ENCODE measurements at regions not wholly inside any gene's neighbourhood (a gene's known extent, or its start where the extent isn't known, plus 50 kb on each side); places are given as distances from the start of the nearest gene placed in this dataset.
A peak's percentile ranks its signal among the peaks of the same experiment; 100 is the strongest.

DNA sequence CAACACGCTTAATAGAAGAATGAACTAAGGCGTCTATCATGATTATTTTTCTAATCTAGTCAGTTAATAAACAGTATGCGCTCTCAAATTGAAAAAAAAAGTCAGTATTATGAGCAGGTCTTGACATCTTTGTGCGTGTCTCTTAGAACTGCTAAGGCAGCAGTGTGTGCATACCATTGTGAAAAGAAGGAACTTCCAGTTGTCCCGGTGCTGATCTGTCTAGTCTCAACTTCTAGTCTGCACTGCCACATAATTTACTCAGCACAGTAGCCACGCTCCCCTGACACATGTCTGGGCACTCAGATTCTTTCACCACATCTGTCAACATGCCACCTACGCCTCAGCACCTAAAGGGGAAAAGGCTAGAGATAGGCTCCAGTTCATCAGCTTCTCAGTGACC, 61.1 kb upstream of the SPDEF start:
- Histone ChIP-seq H3K4me1 (ENCODE audit: control insufficient read depth, insufficient read depth, low read length) (no peaks in the 10 kb centered on the region), H3K9me3 (ENCODE audit: control insufficient read depth, insufficient read depth, low read depth, low read length) (no peaks in the 10 kb centered on the region), H3K27ac (ENCODE audit: extremely low read depth, low read depth, low read length) (no peak overlapping the region), H3K4me3 (ENCODE audit: low read depth, low read length) (no peak overlapping the region), H3K36me3 (ENCODE audit: control insufficient read depth in 2 of 2, insufficient read depth in 1 of 2, low read length in 2 of 2) (no peaks in the 10 kb centered on the region)
- ChIA-PET CTCF (interaction anchor here (0.6 kb wide), 1 partner anchor 157 kb away, joined by 3 read pairs; no protein-coding TSS in a partner anchor), POLR2A (no interaction called here)
- no peak for TF ChIP-seq ZSCAN23 (tag by site-specific recombination; IDR thresholded peaks at IDR 0.05)
- no peak for TF ChIP-seq ZNF558 (tag by site-specific recombination; IDR thresholded peaks at IDR 0.05)

DNA sequence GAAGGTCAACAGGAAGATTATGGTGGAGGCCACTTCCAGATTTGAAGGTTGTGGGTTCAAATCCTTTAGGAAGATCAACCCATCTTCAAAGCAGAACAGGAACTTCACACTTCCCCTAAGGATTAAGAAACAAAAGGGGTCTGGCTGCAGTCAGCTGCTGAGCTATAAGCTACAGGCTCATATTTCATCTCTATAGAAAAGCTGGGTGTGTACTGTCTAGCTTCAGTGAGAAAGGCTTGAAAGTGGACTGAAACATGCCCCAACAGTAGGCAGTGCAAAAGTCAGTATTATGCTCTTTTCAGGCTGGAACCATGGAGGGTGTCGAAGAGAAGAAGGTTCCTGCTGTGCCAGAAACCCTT, 60.1 kb upstream of the SPDEF start:
- no peaks in the 10 kb centered on the region for H3K36me3 ChIP-seq (ENCODE audit: control insufficient read depth in 2 of 2, insufficient read depth in 1 of 2, low read length in 2 of 2)
- ChIA-PET CTCF (no interaction called here), POLR2A (interaction anchor here (0.6 kb wide), 1 partner anchor 650 kb away, joined by 7 read pairs; no protein-coding TSS in a partner anchor)
- H3K27ac ChIP-seq (ENCODE audit: extremely low read depth, low read depth, low read length), result no peak overlapping the region
- H3K9me3 ChIP-seq (ENCODE audit: control insufficient read depth, insufficient read depth, low read depth, low read length), result no peaks in the 10 kb centered on the region
- TF ChIP-seq, protein P1, sequence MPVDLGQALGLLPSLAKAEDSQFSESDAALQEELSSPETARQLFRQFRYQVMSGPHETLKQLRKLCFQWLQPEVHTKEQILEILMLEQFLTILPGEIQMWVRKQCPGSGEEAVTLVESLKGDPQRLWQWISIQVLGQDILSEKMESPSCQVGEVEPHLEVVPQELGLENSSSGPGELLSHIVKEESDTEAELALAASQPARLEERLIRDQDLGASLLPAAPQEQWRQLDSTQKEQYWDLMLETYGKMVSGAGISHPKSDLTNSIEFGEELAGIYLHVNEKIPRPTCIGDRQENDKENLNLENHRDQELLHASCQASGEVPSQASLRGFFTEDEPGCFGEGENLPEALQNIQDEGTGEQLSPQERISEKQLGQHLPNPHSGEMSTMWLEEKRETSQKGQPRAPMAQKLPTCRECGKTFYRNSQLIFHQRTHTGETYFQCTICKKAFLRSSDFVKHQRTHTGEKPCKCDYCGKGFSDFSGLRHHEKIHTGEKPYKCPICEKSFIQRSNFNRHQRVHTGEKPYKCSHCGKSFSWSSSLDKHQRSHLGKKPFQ (tag by site-specific recombination; IDR thresholded peaks at IDR 0.05), result peak; percentile 53; the same call in 1 of the 2 replicates
- no peak for TF ChIP-seq ZNF610 (tag by site-specific recombination; IDR thresholded peaks at IDR 0.05; ENCODE audit: borderline replicate concordance)
- no peak overlapping the region for H3K4me3 ChIP-seq (ENCODE audit: low read depth, low read length)
- no peaks in the 10 kb centered on the region for H3K4me1 ChIP-seq (ENCODE audit: control insufficient read depth, insufficient read depth, low read length)

DNA sequence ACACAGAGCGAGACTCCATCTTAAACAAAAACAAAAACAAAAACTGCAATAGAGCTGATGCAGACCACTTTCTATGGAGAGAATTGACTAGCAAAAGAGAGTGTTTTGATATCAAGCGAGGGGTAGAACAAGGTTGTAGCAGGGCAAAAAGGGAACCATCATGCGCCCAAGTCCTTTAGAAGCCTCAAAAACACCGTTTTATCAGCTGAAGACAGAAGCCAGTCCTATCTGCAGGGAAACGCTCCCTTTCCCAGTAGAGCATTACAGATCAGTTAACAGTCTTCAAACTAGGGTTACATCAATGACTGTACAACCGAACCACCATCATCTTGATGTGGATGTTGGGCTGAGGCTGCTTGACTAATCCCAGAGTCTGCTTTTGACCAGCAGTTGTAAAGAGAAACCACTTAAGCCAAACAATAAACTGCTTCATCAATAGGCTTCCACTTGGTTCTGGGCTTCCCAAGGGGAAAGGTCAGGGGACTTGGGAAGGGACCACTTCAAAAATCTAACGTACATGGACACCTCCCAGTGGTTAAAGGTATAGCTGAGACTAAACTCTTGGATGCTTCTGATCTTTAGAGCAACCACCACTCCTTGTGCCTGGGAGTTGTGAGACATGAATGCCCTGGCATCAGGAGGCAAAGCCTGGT, 59.6 kb upstream of the SPDEF start:
- Histone ChIP-seq H3K9me3 (ENCODE audit: control insufficient read depth, insufficient read depth, low read depth, low read length) (no peaks in the 10 kb centered on the region), H3K4me1 (ENCODE audit: control insufficient read depth, insufficient read depth, low read length) (peaks cover under 1% of the 10 kb centered on the region; the same call in 1 of the 2 replicates), H3K36me3 (ENCODE audit: control insufficient read depth in 2 of 2, insufficient read depth in 1 of 2, low read length in 2 of 2) (no peaks in the 10 kb centered on the region), H3K27ac (ENCODE audit: extremely low read depth, low read depth, low read length) (no peak overlapping the region), H3K4me3 (ENCODE audit: low read depth, low read length) (no peak overlapping the region)
- POLR2A ChIA-PET, result interaction anchor here (0.6 kb wide), 1 partner anchor 651 kb away, joined by 7 read pairs; no protein-coding TSS in a partner anchor
- TF ChIP-seq, protein P2, sequence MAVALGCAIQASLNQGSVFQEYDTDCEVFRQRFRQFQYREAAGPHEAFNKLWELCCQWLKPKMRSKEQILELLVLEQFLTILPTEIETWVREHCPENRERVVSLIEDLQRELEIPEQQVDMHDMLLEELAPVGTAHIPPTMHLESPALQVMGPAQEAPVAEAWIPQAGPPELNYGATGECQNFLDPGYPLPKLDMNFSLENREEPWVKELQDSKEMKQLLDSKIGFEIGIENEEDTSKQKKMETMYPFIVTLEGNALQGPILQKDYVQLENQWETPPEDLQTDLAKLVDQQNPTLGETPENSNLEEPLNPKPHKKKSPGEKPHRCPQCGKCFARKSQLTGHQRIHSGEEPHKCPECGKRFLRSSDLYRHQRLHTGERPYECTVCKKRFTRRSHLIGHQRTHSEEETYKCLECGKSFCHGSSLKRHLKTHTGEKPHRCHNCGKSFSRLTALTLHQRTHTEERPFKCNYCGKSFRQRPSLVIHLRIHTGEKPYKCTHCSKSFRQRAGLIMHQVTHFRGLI (tag by site-specific recombination; IDR thresholded peaks at IDR 0.05), result peak; percentile 69; the same call in 1 of the 2 replicates
- TF ChIP-seq ZNF350 (tag by site-specific recombination; IDR thresholded peaks at IDR 0.05), result no peak
- TF ChIP-seq, protein P3, sequence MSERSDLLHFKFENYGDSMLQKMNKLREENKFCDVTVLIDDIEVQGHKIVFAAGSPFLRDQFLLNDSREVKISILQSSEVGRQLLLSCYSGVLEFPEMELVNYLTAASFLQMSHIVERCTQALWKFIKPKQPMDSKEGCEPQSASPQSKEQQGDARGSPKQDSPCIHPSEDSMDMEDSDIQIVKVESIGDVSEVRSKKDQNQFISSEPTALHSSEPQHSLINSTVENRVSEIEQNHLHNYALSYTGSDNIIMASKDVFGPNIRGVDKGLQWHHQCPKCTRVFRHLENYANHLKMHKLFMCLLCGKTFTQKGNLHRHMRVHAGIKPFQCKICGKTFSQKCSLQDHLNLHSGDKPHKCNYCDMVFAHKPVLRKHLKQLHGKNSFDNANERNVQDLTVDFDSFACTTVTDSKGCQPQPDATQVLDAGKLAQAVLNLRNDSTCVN (tag by site-specific recombination; optimal IDR thresholded peaks at IDR 0.05), result no peak
- CTCF ChIA-PET, result interaction anchor here (0.6 kb wide), 2 partner anchors 458 to 1736 kb away, joined by 3 read pairs; no protein-coding TSS in a partner anchor

DNA sequence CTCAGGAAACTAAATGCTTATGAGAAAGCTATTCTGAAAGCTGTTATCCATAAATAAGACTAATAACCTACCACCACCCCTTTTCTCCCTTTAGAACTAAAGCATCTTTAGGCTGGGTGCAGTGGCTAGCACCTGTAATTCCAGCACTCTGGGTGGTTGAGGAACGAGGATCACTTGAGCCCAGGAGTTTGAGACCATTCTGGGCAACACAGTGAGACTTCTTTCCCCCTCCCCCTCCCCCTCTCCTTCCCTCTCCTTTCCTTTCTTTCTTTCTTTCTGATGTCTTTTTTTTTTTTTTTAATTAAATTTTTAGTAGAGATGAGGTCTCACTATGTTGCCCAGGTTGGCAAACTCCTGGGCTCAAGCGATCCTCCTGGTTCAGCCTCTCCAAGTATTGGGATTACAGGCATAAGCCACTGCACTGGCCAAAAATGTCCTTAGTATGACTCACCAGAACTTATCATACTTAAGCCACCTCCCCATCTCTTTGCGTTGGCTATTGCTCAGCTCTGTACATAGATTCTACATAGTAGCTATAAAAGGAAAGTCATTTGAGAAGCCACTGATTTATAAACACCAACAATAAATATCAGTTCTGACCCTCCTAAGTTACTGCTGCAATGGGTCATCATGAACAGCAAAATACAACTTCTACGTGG, 54.8 kb upstream of the SPDEF start:
- ChIA-PET CTCF (interaction anchor here (0.6 to 6.2 kb wide), 21 partner anchors 8 to 529 kb away, joined by 3 to 138 read pairs (median 4); partner anchors contain the start of genes HMGA1 and SMIM29), POLR2A (no interaction called here)
- Histone ChIP-seq H3K4me3 (ENCODE audit: low read depth, low read length) (no peak overlapping the region), H3K9me3 (ENCODE audit: control insufficient read depth, insufficient read depth, low read depth, low read length) (no peaks in the 10 kb centered on the region), H3K27ac (ENCODE audit: extremely low read depth, low read depth, low read length) (no peak overlapping the region), H3K36me3 (ENCODE audit: control insufficient read depth in 2 of 2, insufficient read depth in 1 of 2, low read length in 2 of 2) (peaks cover 0 to 14% of the 10 kb centered on the region in 2 experiments; a peak in 1 of 3 replicates), H3K4me1 (ENCODE audit: control insufficient read depth, insufficient read depth, low read length) (peaks cover 7% of the 10 kb centered on the region)
- TF ChIP-seq ZBTB17 (tag by site-specific recombination; IDR thresholded peaks at IDR 0.05), result peak; percentile 25; the same call in 1 of the 2 replicates
- TF ChIP-seq ZNF133 (tag by site-specific recombination; IDR thresholded peaks at IDR 0.05), result no peak
- peak; percentile 44; the same call in 1 of the 2 replicates for TF ChIP-seq ZNF341 (tag by site-specific recombination; IDR thresholded peaks at IDR 0.05; ENCODE audit: low read depth)
- TF ChIP-seq ZNF610 (tag by site-specific recombination; IDR thresholded peaks at IDR 0.05; ENCODE audit: borderline replicate concordance), result no peak
- TF ChIP-seq ZNF426 (tag by site-specific recombination; IDR thresholded peaks at IDR 0.05), result no peak
- TF ChIP-seq ZNF521 (tag by site-specific recombination; IDR thresholded peaks at IDR 0.05), result no peak
- TF ChIP-seq ZEB2 (tag by site-specific recombination; IDR thresholded peaks at IDR 0.05), result peak; percentile 64
- no peak for TF ChIP-seq MEIS1 (CRISPR knock-in tag; IDR thresholded peaks at IDR 0.05; ENCODE audit: borderline replicate concordance)
- no peak for TF ChIP-seq ZNF664 (tag by site-specific recombination; IDR thresholded peaks at IDR 0.05)
- TF ChIP-seq, protein P4, sequence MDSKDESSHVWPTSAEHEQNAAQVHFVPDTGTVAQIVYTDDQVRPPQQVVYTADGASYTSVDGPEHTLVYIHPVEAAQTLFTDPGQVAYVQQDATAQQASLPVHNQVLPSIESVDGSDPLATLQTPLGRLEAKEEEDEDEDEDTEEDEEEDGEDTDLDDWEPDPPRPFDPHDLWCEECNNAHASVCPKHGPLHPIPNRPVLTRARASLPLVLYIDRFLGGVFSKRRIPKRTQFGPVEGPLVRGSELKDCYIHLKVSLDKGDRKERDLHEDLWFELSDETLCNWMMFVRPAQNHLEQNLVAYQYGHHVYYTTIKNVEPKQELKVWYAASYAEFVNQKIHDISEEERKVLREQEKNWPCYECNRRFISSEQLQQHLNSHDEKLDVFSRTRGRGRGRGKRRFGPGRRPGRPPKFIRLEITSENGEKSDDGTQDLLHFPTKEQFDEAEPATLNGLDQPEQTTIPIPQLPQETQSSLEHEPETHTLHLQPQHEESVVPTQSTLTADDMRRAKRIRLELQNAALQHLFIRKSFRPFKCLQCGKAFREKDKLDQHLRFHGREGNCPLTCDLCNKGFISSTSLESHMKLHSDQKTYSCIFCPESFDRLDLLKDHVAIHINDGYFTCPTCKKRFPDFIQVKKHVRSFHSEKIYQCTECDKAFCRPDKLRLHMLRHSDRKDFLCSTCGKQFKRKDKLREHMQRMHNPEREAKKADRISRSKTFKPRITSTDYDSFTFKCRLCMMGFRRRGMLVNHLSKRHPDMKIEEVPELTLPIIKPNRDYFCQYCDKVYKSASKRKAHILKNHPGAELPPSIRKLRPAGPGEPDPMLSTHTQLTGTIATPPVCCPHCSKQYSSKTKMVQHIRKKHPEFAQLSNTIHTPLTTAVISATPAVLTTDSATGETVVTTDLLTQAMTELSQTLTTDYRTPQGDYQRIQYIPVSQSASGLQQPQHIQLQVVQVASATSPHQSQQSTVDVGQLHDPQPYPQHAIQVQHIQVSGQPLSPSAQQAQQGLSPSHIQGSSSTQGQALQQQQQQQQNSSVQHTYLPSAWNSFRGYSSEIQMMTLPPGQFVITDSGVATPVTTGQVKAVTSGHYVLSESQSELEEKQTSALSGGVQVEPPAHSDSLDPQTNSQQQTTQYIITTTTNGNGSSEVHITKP (tag by site-specific recombination; IDR thresholded peaks at IDR 0.05), result peak; percentile 49
